PC-9 (cell line): ENCODE measurements at regions not wholly inside any gene's neighbourhood (a gene's known extent, or its start where the extent isn't known, plus 50 kb on each side); places are given as distances from the start of the nearest gene placed in this dataset.

Experiments used
- BruUV-seq: library from RNA; stranded (reverse); fragments of 400-500 nt; replicated peaks from 2 replicates; lab custom pipeline; 2021; lab: Mats Ljungman, UMichigan
- CTCF ChIA-PET: fragments of 300-600 bp; sonication (Branson Sonifier 250); formaldehyde crosslinking; loops from one replicate; lab custom pipeline; 2022; ENCODE audit warnings: antibody characterized with exemption; lab: Charles Lee
- POLR2A ChIA-PET: fragments of 300-600 bp; sonication (Branson Sonifier 250); formaldehyde crosslinking; loops from one replicate; lab custom pipeline; 2022; ENCODE audit warnings: antibody characterized with exemption; ENCODE audit not compliant: unreplicated experiment; lab: Charles Lee
- DNase-seq, 2 experiments: peaks; one replicate each; pipeline versions ENCODE4 v3.0.0 to v3.0.0-alpha.2; 2015 to 2022; ENCODE audit warnings: mixed read lengths in 1 of 2
- H2AFZ ChIP-seq: fragments of 200-600 bp; sonication (generic); 2 replicates; pipeline ENCODE4 v1.8.1; 2017; ENCODE audit warnings: antibody characterized with exemption
- H3F3A ChIP-seq: fragments of 200-600 bp; sonication (generic); 2 replicates; pipeline ENCODE4 v1.8.1; 2017; ENCODE audit warnings: antibody characterized with exemption, mild to moderate bottlenecking, low read depth; ENCODE audit not compliant: insufficient read depth
- H3K27ac ChIP-seq: fragments of 200-600 bp; sonication (generic); 2 replicates; pipeline ENCODE4 v1.6.1; 2016; ENCODE audit warnings: mixed run types
- H3K27me3 ChIP-seq: fragments of 200-600 bp; sonication (generic); 2 replicates; pipeline ENCODE4 v1.6.1; 2016; ENCODE audit warnings: low read depth, mixed run types; ENCODE audit not compliant: insufficient read depth
- H3K36me3 ChIP-seq: fragments of 200-600 bp; sonication (generic); 2 replicates; pipeline ENCODE4 v1.6.1; 2016; ENCODE audit warnings: low read depth, mixed run types
- H3K4me1 ChIP-seq: fragments of 200-600 bp; sonication (generic); replicated peaks from 2 replicates; pipeline ENCODE4 v1.6.1; 2016; ENCODE audit warnings: mixed run types; ENCODE audit not compliant: insufficient read depth
- H3K4me2 ChIP-seq: fragments of 200-600 bp; sonication (generic); 2 replicates; pipeline ENCODE4 v1.6.1; 2017; ENCODE audit warnings: mixed run types
- H3K4me3 ChIP-seq: fragments of 200-600 bp; sonication (generic); 2 replicates; pipeline ENCODE4 v1.6.1; 2016; ENCODE audit warnings: mixed run types
- H3K79me2 ChIP-seq: fragments of 200-600 bp; sonication (generic); 2 replicates; pipeline ENCODE4 v1.6.1; 2017; ENCODE audit warnings: low read depth, mixed run types
- H3K9me2 ChIP-seq: fragments of 200-600 bp; sonication (generic); 2 replicates; pipeline ENCODE4 v1.8.1; 2017; ENCODE audit warnings: mild to moderate bottlenecking; ENCODE audit not compliant: insufficient read depth
- H3K9me3 ChIP-seq: fragments of 200-600 bp; sonication (generic); 2 replicates; pipeline ENCODE4 v1.8.1; 2016; ENCODE audit warnings: low read depth; ENCODE audit not compliant: insufficient read depth
- H4K20me1 ChIP-seq: fragments of 200-600 bp; sonication (generic); 2 replicates; pipeline ENCODE4 v1.8.1; 2017; ENCODE audit not compliant: insufficient read depth
- CTCF ChIP-seq: fragments of 200-600 bp; sonication (generic); conservative IDR thresholded peaks from 2 replicates; pipeline ENCODE4 v1.6.1; 2017; ENCODE audit warnings: mixed run types, antibody characterized with exemption, mild to moderate bottlenecking, moderate library complexity
- EZH2 ChIP-seq: fragments of 200-600 bp; sonication (generic); IDR thresholded peaks from 2 replicates; pipeline ENCODE4 v1.8.0; 2017; ENCODE audit warnings: antibody characterized with exemption, low read depth
- intact Hi-C: fragments of 100-400 bp; cut with micrococcal nuclease; formaldehyde crosslinking; loops from one replicate; pipeline ENCODE4 v1.10.0; 2022; ENCODE audit not compliant: unreplicated experiment

GRCh38 chr7:16174253-16174652 is 247.1 kb downstream of the CRPPA start:
- Histone ChIP-seq H3K9me2 (no peaks in the 10 kb centered on the region), H2AFZ (no peak overlapping the region), H3K4me2 (no peak overlapping the region), H3K36me3 (no peaks in the 10 kb centered on the region), H3K79me2 (no peaks in the 10 kb centered on the region), H3K27ac (no peak overlapping the region), H3F3A (no peaks in the 10 kb centered on the region), H3K27me3 (no peaks in the 10 kb centered on the region), H3K4me3 (no peak overlapping the region), H4K20me1 (no peaks in the 10 kb centered on the region), H3K9me3 (no peaks in the 10 kb centered on the region), H3K4me1 (no peaks in the 10 kb centered on the region)
- TF ChIP-seq CTCF, result no peak
- no peak for TF ChIP-seq EZH2
- intact Hi-C loops, result loop anchor here (5.0 kb wide), 1 partner anchor 452 kb away; no protein-coding TSS in a partner anchor
- no peak for DNase-seq
- ChIA-PET CTCF (no interaction called here), POLR2A (interaction anchor here (0.7 kb wide), 1 partner anchor 37 kb away, joined by 12 read pairs; no protein-coding TSS in a partner anchor)
- no TSS peak for BruUV-seq

GRCh38 chr7:16172366-16172765 is 249.0 kb downstream of the CRPPA start:
- Histone ChIP-seq H3K9me3 (no peaks in the 10 kb centered on the region), H3K4me3 (no peak overlapping the region), H3K9me2 (no peaks in the 10 kb centered on the region), H2AFZ (no peak overlapping the region), H4K20me1 (no peaks in the 10 kb centered on the region), H3K4me1 (no peaks in the 10 kb centered on the region), H3K27me3 (no peaks in the 10 kb centered on the region), H3K4me2 (no peak overlapping the region), H3F3A (no peaks in the 10 kb centered on the region), H3K27ac (no peak overlapping the region), H3K36me3 (no peaks in the 10 kb centered on the region), H3K79me2 (no peaks in the 10 kb centered on the region)
- no peak for DNase-seq
- TF ChIP-seq CTCF, result no peak
- no peak for TF ChIP-seq EZH2
- intact Hi-C loops, result loop anchor here (5.0 kb wide), 1 partner anchor 450 kb away; no protein-coding TSS in a partner anchor
- POLR2A ChIA-PET, result no interaction called here
- BruUV-seq, result no TSS peak
- CTCF ChIA-PET, result no interaction called here

GRCh38 chr7:16171928-16172327 is 249.4 kb downstream of the CRPPA start:
- no peak overlapping the region for H3K4me3 ChIP-seq
- no peaks in the 10 kb centered on the region for H3K27me3 ChIP-seq
- DNase-seq, result no peak
- H2AFZ ChIP-seq, result no peak overlapping the region
- no peaks in the 10 kb centered on the region for H3F3A ChIP-seq
- no peak overlapping the region for H3K4me2 ChIP-seq
- POLR2A ChIA-PET, result no interaction called here
- no peaks in the 10 kb centered on the region for H4K20me1 ChIP-seq
- TF ChIP-seq EZH2 (no peak), CTCF (no peak)
- H3K36me3 ChIP-seq, result no peaks in the 10 kb centered on the region
- H3K4me1 ChIP-seq, result no peaks in the 10 kb centered on the region
- no peak overlapping the region for H3K27ac ChIP-seq
- H3K9me3 ChIP-seq, result no peaks in the 10 kb centered on the region
- no peaks in the 10 kb centered on the region for H3K79me2 ChIP-seq
- CTCF ChIA-PET, result no interaction called here
- intact Hi-C loops, result loop anchor here (5.0 kb wide), 1 partner anchor 450 kb away; no protein-coding TSS in a partner anchor
- BruUV-seq, result no TSS peak
- no peaks in the 10 kb centered on the region for H3K9me2 ChIP-seq
